ENCODE measurements at regions not wholly inside any gene's neighbourhood (a gene's known extent, or its start where the extent isn't known, plus 50 kb on each side); places are given as distances from the start of the nearest gene placed in this dataset.

GRCh38 chr6:97820400-97820799, 537.4 kb upstream of the MMS22L start:
- no peak for DNase-seq

- DNase-seq, result no peak
These were observed 539.6 kb upstream of the MMS22L start for GRCh38 chr6:97822632-97823031.

DNA sequence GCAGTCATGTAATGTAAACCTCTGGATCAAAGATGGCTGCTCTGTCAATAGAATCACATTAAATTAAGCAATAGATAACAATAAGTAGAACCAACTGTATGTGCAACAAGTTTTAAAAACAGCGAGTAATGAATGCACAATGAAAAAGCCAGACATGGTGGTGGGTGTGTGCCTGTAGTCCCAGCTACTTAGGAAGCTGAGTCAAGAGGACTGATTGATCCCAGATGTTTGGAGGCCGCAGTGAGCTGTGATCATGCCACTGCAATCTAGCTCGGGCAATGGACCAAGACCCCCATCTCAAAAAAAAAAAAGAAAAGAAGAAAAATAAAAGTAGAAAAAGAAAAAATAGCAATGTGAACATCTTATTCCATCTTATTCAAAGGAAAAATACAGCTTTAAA, 558.7 kb upstream of the MMS22L start:
- no peak for DNase-seq

DNA sequence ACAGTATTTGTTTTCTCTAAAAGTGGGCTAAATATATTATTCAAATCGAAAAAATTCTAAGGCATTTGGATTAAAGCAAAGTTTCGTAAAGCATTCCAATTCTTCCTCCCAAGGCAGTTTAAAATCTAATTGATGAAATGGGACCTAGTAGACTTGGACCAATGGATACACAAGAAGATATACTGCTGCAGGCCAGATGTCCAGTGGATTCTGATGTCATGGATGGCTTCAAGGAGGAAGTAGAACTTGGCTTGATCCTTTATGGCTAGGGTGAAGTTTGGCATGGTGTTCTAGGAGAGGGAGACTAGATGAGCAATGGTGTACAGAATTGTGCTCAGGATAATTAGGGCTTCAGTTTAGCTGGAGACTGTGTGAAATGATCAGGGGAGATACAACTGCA, 559.5 kb upstream of the MMS22L start:
- DNase-seq, result no peak

- no peak for DNase-seq
These were observed 566.4 kb upstream of the MMS22L start for GRCh38 chr6:97849390-97849789.

DNA sequence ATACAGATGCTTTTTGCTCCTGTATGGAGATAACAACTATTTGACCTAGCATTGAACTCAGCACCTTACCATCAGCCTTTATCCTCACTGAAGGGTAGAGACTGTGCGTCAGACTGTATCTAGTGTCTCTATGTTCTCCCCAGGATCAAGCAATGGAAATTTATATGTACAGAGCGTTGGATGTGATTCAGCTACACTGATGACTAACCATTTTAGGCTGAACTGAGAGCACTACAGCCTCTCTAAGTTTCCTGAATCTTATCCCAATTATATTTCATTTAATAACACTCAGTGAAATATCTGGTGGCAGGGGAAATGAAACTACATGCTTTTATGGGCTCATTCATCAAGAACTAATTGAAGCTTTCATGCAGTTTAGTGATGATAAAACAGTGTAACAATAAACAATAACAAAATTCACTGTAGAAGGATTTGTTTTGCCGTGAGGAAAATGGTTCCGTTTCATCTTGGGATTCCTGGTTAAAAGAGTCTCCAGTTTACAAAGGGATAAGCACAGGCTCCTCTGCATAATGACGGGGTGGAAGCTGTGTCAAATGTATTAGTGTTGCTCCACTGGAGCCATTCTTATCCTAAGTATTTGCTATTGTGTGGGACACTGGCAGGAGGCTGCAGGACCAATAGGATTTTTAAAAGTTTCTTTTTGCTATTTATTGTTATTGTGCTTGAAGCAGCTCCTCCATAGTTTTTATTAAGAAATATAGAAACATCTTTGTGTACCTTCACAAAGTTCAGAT, 567.6 kb upstream of the MMS22L start:
- DNase-seq, result no peak

DNA sequence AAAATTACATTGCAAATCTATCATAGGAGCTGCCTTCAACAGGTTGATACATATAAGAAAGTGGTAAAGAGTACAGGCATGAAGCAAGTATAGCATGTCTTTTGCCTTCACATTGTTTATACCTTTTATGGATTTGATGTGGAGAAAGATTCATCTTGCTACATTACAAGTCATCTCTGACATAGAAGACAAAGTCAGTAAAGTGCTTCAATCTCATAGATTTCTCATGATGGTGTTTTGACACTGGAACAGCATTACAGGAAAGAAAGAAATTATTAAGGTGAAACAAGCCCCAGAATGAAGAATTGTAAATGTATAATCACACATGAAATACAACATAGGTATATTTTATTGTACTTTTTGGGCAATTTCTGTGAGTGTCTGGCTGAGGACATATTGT, 580.7 kb upstream of the MMS22L start:
- DNase-seq, result no peak

- no peak for DNase-seq
These were observed 581.4 kb upstream of the MMS22L start for GRCh38 chr6:97864366-97864765.

GRCh38 chr6:97864826-97865225, 581.8 kb upstream of the MMS22L start:
- DNase-seq, result no peak

DNA sequence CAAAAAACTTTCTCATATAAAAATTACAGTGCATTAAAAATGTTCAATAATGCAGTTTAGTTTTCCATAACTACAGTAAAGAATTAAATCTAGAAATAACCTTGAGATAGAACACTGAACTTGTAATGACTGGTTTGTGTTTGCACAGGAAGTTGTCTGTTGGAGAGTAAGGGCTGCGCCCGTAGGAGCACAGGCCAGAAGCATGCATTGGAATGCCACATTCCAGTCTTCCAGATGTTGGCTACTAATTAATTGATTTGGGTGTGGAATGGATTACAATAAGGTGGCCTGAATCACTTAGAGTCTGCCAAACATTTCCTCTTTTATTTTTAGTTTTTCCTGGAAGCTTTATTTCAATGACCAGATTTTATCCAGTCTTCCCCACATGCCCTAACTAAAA, 582.6 kb upstream of the MMS22L start:
- DNase-seq, result no peak

DNA sequence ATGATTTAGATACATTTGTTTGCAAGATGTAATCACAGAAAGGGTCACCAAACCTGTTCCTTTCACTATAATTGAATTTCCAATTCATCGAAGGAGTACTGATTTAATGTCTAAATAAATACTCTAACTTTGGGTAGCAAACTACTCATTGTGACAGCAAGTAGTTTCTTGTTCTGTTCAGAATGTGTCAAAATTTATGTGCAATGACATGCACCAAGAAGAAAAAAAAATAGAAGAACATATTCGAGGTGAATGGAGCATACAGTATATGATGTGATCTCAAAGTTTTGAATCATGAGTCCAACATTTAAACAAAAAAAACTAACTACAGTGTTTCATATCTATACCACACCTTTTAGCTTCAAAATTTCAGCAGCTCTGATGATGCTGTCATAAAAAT, 583.6 kb upstream of the MMS22L start:
- DNase-seq, result no peak

DNA sequence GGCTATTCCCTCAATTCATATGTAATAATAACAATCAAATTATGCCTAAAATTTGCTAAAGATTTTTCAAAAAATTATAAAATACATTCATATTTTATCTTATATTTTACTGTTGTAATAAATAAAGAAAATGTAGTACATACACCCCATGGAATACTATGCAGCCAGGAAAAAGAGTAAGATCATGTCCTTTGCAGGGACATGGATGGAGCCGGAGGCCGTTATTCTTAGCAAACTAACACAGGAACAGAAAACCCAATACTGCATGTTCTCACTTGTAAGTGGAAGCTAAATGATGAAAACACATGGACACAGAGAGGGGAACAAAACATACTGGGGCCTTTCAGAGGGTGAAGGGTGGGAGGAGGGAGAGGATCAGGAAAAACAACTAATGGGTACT, 584.2 kb upstream of the MMS22L start:
- no peak for DNase-seq

- DNase-seq, result no peak
These were observed 587.3 kb upstream of the MMS22L start for GRCh38 chr6:97870273-97870672.

DNA sequence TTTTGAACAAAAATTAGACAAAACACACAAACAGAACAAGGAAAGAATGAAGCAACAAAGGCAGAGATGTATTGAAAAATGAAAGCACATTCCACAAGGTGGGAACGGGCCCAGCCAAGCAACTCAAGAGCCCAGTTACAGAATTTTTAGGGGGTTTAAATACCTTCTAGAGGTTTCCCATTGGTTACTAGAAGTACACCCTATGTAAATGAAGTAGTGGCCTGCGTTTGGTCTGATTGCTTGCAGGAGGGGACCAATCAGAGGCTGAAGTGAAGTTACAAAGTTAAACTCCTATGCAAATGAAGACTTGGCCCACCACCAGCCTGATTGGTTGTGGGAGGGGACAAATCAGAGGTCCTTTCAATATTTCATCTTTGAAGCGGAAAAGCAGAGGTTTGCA, 593.7 kb upstream of the MMS22L start:
- no peak for DNase-seq

DNA sequence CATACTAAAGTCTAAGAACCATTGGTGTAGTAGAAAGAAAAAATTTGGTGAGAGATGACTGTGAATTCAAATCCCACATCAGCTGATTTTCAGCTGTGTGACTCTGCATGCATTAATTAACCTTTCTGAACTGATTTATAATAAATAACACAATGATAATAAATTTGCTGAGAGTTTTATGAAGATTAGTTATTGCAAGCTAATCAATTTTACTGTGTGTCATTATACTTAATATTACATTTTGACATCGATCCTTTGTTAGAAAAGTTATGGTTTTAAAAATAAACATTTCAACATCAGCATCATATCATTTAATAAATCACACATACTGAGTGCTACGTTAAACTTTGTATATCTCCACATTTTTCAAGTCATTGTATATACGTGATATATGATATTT, 599.7 kb upstream of the MMS22L start:
- no peak for DNase-seq

DNA sequence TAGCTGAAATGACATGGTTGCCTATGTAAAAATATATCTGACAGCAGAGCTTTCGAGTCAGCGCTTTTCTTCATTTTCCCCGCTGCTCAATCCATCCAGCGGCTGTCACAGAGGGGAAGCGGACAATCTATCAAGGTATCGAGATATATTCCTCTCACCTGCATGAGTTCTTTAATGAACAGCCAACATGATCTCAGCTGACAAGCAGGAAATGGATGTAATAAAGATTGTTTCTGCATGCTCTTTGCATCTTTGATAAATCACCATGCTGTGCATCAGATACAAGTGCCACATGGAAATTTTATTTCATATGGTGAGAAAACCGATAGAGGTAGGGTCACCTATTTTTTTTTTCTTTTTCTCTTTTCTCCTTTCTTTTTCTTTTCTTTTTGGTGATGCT, 602.3 kb upstream of the MMS22L start:
- no peak for DNase-seq

- DNase-seq, result no peak
These were observed 602.8 kb upstream of the MMS22L start for GRCh38 chr6:97885828-97886227.

GRCh38 chr6:97901531-97901930, 618.5 kb upstream of the MMS22L start:
- no peak for DNase-seq

- DNase-seq, result no peak
These were observed 626.4 kb upstream of the MMS22L start for GRCh38 chr6:97909380-97909779.

GRCh38 chr6:97913721-97914120, 630.7 kb upstream of the MMS22L start:
- DNase-seq, result no peak

DNA sequence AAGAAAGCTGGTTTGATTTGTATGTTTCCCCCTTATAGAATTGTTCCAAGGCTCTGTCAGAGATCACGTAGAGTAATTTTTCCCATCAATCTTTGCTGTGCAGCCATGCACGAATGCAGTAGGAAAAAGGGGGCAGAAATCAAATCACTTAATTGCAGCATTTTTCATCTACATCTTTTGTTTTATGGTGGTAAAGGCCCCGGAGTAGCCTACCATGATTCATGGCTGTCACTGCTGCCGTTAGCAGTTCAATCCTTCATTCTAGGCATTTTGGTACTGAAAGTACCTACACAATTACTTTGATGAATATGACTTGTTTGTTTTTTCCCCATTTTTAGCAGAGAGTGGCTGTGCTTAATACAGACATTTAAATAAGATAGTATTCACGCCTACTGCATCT, 631.9 kb upstream of the MMS22L start:
- no peak for DNase-seq

GRCh38 chr6:97915537-97915936, 632.5 kb upstream of the MMS22L start:
- DNase-seq, result no peak

DNA sequence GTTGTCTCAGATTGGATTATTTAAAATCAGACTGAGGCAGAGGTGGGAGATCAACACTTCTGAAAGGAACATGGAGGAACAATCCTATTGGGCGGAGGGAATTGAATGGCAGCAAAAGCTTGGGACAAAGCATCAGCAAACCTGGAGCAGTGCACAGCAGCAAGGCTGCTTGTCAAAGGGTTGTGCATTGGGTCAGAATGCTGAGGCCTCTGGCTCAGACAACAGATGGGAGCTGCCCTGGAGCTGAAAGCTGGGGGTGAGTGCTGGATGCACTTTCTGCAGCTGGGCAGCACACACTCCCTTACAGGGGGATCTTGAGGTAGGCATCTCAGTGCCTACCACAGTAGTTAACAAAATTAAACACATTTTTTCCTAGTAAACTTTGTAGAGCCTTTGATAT, 634.4 kb upstream of the MMS22L start:
- no peak for DNase-seq

- no peak for DNase-seq
These were observed 636.0 kb upstream of the MMS22L start for GRCh38 chr6:97919046-97919445.

- DNase-seq, result no peak
These were observed 636.6 kb upstream of the MMS22L start for GRCh38 chr6:97919631-97920030.

GRCh38 chr6:97923249-97923648, 640.2 kb upstream of the MMS22L start:
- DNase-seq, result no peak
